Kidney epithelial cell (primary cell): ENCODE measurements at regions not wholly inside any gene's neighbourhood (a gene's known extent, or its start where the extent isn't known, plus 50 kb on each side); places are given as distances from the start of the nearest gene placed in this dataset.
"Not testable (repeated sequence)": the region's sequence is repeated elsewhere in the genome, so short reads cannot be mapped to it uniquely, and the experiment has no call there.

Experiments
- DNase-seq: peaks from one replicate; pipeline ENCODE4 v3.0.0-alpha.2; 2010; ENCODE audit warnings: low read depth
- H3K27me3 ChIP-seq: 2 replicates; pipeline ENCODE4 v1.6.0; 2011; ENCODE audit warnings: low read length; ENCODE audit not compliant: control insufficient read depth, insufficient read depth
- H3K36me3 ChIP-seq: 2 replicates; pipeline ENCODE4 v1.5.1; 2011; ENCODE audit warnings: low read length; ENCODE audit not compliant: control insufficient read depth, insufficient read depth
- H3K4me3 ChIP-seq: 2 replicates; pipeline ENCODE4 v1.5.1; 2011; ENCODE audit warnings: low read depth, mild to moderate bottlenecking, control low read depth, low read length
- TF ChIP-seq, protein P1 (sequence below): IDR thresholded peaks from 2 replicates; pipeline ENCODE4 v1.5.1; 2011; ENCODE audit warnings: mild to moderate bottlenecking, moderate library complexity, low read length, control low read depth, inconsistent platforms; ENCODE audit not compliant: insufficient read depth, poor library complexity, severe bottlenecking

DNA sequence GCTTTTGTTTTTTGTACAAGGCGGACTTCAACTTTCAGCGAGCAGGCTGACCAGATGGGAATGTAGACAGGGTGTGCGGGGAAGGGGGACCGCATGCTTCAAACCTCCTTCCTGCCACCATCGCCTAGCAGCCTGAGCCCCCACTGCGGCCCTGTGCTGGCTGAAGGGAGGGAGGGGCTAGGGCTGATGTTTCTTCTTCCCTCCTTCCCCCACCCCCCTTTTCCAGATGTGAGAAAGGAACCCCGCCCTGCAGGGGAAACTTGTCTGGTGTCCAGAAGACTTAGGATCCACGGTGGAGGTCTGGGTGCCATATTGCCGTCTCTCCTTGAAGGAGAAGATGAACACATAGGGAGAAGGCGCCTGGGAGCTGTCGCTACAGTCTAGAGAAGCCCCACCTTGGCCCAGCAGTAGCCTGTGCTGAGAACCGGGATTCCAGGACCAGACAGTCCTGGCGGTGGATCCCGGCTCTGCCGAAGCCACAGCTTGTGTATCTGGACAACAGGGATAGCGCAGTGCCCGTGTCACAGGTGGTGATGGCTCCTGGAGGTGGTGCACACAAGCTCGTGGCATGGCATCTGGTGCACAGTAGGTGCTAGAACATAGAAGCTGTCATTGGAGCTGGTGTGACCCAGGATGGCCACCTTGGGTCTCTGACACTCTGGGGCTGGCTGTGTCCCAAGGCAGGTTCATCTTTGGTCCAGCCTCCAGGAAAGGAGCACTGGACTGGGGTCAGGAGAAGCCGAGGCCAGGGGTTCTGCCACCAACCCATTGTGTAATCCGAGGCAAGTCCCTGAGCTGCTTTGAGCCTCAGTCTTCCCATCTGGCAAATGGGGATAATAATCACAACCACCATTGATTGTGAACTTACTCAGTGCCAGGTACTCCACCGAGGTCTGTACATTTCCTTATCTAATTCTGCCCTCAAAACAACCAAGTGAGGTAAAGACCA lies 205.6 kb downstream of the C9orf50 start:
- Histone ChIP-seq H3K4me3 (no peak overlapping the region), H3K27me3 (no peaks in the 10 kb centered on the region), H3K36me3 (no peaks in the 10 kb centered on the region)
- TF ChIP-seq, protein P1, sequence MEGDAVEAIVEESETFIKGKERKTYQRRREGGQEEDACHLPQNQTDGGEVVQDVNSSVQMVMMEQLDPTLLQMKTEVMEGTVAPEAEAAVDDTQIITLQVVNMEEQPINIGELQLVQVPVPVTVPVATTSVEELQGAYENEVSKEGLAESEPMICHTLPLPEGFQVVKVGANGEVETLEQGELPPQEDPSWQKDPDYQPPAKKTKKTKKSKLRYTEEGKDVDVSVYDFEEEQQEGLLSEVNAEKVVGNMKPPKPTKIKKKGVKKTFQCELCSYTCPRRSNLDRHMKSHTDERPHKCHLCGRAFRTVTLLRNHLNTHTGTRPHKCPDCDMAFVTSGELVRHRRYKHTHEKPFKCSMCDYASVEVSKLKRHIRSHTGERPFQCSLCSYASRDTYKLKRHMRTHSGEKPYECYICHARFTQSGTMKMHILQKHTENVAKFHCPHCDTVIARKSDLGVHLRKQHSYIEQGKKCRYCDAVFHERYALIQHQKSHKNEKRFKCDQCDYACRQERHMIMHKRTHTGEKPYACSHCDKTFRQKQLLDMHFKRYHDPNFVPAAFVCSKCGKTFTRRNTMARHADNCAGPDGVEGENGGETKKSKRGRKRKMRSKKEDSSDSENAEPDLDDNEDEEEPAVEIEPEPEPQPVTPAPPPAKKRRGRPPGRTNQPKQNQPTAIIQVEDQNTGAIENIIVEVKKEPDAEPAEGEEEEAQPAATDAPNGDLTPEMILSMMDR, result no peak
- no peak for DNase-seq

DNA sequence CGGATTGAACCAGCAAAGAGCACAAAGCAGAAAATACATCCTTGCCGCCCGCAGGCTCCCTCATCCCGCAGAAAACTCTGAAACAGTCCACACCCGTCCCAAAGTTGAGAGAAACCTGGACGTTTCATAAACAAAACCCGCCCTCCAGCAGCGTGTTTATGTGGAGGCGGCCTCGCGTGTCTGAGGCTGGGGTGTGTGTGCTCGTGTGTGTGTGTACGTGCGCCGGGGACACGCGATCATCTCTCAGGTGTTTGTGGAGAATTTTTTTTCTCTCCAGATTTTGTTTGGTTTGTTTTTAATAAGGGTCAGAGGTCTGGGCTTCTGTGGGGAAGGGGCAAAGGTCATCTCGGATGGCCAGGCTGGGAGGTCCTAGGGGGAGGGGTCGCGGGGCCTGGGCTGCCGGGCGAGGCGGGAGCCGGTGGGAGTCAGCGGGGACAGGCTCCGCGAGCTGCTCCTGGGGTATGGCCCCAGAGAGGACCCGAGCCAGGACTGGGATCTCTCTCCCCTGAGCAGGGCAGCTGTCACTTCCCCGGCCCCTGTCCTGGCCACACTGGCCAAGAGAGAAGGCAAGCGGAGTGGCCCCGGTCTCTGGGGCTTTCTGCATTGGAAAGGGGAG lies 206.4 kb downstream of the C9orf50 start:
- Histone ChIP-seq H3K4me3 (no peak overlapping the region), H3K36me3 (no peaks in the 10 kb centered on the region), H3K27me3 (no peaks in the 10 kb centered on the region)
- TF ChIP-seq, protein P1, result no peak
- DNase-seq, result no peak

DNA sequence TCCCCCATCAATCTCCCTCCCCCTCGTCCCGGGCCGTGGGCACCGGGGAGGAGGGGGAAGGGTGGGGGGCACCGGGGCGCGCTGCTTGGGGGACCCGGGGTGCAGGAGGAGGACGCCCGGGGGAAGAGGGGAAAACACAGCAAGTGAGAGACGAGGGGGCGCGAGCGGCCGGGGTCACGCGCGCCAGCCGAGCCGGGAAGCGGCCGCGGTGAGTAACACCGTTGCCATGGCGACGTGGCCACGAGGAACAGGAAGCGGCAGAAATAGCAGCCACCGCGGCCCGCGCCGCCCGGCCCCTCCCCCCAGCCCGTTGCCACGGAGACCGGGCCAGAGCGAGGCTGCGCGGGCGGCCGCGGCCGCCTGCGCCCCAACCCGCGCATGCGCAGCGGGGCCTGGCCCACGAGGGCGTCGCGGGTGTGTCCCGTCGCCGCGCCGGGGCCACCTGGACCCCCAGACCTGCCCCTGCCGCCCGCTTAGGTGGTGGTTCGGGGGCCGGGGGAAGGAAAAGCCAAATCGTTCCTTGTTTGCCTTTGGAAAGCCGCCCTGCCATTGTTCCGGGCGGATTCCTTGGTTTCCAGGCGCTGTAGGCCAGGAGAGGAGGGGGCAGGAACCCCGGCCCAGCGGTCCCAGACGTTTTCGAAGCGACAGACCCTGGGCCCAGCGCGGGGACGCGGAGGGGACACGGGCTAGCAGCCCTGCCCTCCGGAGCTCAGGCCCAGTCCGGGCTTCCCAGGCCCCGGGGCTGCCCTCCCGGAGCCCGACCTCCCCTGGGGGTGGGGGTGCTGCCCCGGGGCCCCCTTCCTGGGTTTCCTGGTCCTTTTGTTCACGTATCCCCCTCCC lies 207.1 kb downstream of the C9orf50 start:
- H3K36me3 ChIP-seq, result no peaks in the 10 kb centered on the region
- peak; percentile 73 for DNase-seq
- no peaks in the 10 kb centered on the region for H3K27me3 ChIP-seq
- peak overlapping the region; percentile 28 for H3K4me3 ChIP-seq
- TF ChIP-seq, protein P1, result no peak

DNA sequence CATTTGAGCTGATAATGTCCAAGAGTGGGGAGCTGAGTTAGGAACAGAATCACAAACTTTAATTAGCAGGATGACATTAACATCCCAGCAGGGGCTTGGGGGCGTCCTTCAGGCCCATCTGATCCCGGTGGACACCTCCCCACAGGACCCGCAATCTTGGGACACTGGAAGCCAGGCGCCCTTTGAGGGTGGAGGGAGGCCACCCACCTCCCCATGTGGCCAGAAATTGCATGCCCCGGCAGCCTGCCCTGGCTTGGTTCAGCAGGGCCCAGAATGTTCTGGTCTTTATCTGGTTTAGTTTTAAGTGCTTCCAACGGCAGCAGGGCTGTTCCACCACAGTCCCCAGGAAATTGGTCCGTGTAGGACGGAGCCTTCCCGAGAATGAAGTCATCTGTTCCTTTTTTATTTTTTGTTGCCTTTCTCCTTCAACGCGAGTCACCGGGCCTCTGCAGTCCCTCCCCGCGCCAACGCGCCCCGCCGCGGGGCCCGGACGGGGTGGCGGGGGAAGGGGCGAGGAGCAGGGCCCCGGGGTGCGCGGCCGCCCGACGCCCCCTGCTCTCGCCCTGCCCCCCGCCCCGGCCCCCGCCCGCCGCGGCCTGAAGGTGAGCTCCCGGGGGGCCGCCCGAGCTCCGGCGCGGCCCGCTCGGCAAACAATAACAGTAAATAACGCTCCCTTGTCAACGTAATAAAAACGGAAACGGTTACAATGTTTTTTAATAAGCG lies 207.9 kb downstream of the C9orf50 start:
- DNase-seq, result no peak
- Histone ChIP-seq H3K4me3 (peak overlapping the region; percentile 28), H3K36me3 (no peaks in the 10 kb centered on the region), H3K27me3 (no peaks in the 10 kb centered on the region)
- TF ChIP-seq, protein P1, result no peak

DNA sequence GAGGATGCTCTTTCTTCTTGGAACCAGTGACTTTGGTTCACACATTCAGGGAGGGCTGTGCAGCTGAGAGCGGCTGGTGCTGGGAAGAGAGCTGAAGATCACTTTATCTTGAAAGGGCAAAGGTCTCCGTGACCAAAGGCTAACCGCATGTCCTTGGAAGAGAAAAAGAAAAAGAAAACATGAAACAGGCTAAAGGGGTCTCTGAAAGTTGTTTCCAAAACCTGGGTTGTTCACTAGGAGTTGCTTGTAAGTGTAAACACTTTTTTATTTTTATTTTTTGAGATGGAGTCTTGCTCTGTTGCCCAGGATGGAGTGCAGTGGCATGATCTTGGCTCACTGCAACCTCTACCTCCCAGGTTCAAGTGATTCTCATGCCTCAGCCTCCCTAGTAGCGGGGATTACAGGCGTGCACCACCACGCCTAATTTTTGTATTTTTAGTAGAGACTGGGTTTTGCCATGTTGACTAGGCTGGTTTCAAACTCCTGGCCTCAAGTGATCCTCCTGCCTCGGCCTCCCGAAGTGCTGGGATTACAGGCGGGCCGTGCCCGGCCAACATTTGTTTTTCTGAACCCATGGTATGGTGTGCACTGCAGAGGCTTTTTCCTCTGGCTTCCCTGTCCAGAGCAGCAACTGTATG lies 208.6 kb downstream of the C9orf50 start:
- not testable (repeated sequence) for H3K36me3 ChIP-seq, DNase-seq, H3K4me3 ChIP-seq, H3K27me3 ChIP-seq
